LNCaP clone FGC (cell line): ENCODE measurements at regions not wholly inside any gene's neighbourhood (a gene's known extent, or its start where the extent isn't known, plus 50 kb on each side); places are given as distances from the start of the nearest gene placed in this dataset.

Source experiments
- DNase-seq: peaks from one replicate; pipeline ENCODE4 v3.0.0-alpha.2; 2011; ENCODE audit warnings: low read depth
- H3K4me3 ChIP-seq: 2 replicates; pipeline ENCODE4 v1.5.1; 2011; ENCODE audit warnings: mild to moderate bottlenecking, low read depth, low read length, control low read depth
- TF ChIP-seq, protein P1 (sequence below): IDR thresholded peaks from 2 replicates; pipeline ENCODE4 v1.5.1; 2012; ENCODE audit warnings: mild to moderate bottlenecking; ENCODE audit not compliant: control insufficient read depth, insufficient read depth; ENCODE audit errors: extremely low read depth

DNA sequence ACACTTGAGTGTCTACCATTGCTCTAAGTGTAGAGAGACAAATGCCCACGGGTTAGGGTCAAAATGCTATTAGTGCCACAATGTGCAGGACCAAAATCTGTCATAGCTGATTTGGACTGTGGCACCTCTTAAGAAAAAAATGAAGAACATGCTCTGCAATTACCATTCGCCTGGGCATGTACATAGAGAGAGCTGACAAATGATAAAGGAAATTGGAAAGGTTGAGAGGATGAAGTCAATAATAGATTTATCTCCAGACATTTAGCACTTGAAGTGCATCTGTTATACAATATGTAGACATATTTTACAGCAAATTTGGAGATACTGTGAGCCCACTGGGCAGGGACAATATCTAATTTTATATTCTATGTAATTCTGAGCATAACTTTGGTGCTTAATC, 804.4 kb downstream of the SATB2 start:
- TF ChIP-seq, protein P1, sequence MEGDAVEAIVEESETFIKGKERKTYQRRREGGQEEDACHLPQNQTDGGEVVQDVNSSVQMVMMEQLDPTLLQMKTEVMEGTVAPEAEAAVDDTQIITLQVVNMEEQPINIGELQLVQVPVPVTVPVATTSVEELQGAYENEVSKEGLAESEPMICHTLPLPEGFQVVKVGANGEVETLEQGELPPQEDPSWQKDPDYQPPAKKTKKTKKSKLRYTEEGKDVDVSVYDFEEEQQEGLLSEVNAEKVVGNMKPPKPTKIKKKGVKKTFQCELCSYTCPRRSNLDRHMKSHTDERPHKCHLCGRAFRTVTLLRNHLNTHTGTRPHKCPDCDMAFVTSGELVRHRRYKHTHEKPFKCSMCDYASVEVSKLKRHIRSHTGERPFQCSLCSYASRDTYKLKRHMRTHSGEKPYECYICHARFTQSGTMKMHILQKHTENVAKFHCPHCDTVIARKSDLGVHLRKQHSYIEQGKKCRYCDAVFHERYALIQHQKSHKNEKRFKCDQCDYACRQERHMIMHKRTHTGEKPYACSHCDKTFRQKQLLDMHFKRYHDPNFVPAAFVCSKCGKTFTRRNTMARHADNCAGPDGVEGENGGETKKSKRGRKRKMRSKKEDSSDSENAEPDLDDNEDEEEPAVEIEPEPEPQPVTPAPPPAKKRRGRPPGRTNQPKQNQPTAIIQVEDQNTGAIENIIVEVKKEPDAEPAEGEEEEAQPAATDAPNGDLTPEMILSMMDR, result no peak
- no peak for DNase-seq
- H3K4me3 ChIP-seq, result no peak overlapping the region

- TF ChIP-seq, protein P1, result no peak
- no peak for DNase-seq
- no peak overlapping the region for H3K4me3 ChIP-seq
Observed at GRCh38 chr2:198652461-198652860, 805.3 kb downstream of the SATB2 start.

DNA sequence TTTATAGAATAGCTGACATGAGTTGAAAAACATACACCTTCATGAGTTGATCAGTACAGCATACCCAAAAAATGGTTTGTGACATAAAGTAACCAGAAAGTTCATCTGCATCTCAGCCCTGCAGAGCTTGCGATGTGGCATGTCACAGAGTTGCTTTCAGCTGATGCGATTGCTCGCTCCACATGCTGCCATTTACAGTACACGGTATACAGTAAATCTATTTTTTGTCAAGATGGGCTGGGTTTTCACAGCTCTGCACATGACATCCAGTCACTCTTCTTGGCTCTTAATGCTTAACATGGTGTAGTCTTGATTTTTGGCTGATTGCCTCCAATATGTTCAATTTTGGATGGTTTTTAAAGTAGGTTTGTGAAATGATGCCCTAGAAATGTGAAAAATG, 811.9 kb downstream of the SATB2 start:
- DNase-seq, result no peak
- TF ChIP-seq, protein P1, result no peak
- no peak overlapping the region for H3K4me3 ChIP-seq

- no peak for DNase-seq
- H3K4me3 ChIP-seq, result no peak overlapping the region
- TF ChIP-seq, protein P1, result no peak
Observed at GRCh38 chr2:198641161-198641560, 816.6 kb downstream of the SATB2 start.

DNA sequence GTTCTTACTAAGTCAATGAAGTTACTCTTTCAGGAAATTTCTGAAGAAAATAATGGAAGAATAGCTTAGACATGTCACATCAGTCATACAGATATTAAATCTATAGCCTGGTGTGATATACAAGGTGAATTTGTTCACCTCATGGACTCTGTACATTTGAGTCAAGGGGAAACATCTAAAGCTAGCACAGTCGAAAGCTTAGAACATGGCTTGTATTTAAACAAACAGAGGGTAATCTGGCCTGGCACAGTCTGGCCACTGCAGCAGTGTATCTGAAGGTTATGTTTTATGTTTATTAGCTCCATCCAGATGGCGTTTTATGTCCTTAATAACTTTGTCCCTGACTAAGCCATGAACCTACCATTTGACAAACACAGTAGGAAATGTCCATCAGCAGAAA, 817.3 kb downstream of the SATB2 start:
- no peak overlapping the region for H3K4me3 ChIP-seq
- TF ChIP-seq, protein P1, result no peak
- DNase-seq, result no peak

- TF ChIP-seq, protein P1, result no peak
- H3K4me3 ChIP-seq, result no peak overlapping the region
- no peak for DNase-seq
Observed at GRCh38 chr2:198639580-198639979, 818.2 kb downstream of the SATB2 start.

DNA sequence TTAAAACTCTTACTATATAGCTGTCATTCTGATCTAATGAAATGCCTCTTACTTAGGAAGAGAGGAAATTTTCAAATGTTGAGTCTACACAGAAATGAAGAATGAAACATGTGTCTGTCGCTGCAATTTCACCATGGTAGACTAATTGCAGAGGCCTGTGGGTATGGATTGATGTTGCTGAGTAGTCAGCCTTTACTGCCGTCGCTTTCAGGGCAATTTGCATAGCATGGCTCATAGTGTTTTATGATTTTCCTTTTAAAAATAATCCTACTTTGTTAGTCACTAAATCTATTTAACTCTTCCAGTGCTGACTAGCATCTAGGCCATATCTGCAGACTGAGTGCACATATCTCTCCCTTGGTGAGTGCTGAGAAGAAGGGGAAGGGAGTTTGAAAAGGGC, 819.2 kb downstream of the SATB2 start:
- H3K4me3 ChIP-seq, result no peak overlapping the region
- TF ChIP-seq, protein P1, result no peak
- DNase-seq, result no peak
